Gastrocnemius medialis (tissue), 4 donors: ENCODE measurements at regions not wholly inside any gene's neighbourhood (a gene's known extent, or its start where the extent isn't known, plus 50 kb on each side); places are given as distances from the start of the nearest gene placed in this dataset.

Experiments
- ATAC-seq, 2 donors: fragments of 150-250 bp; one replicate each; pipeline ENCODE4 v1.9.1; 2016
- DNase-seq, 2 donors: peaks; one replicate each; pipeline ENCODE4 v3.0.0-alpha.2; 2019
- H3K27ac ChIP-seq, 4 donors: fragments of 200-600 bp; sonication (generic); 1 replicate in 1 of 4; 2 replicates in 3 of 4; pipeline ENCODE4 v1.5.1; 2016 to 2018; ENCODE audit warnings: mild to moderate bottlenecking in 2 of 4, moderate library complexity in 1 of 4
- H3K27me3 ChIP-seq, 3 donors: fragments of 200-600 bp; sonication (generic) in 2 of 3; 1 replicate in 1 of 3; 2 replicates in 2 of 3; pipeline versions ENCODE4 v1.5.1 to v1.6.0; 2016 to 2019; ENCODE audit warnings: mild to moderate bottlenecking in 1 of 3, moderate library complexity in 1 of 3
- H3K36me3 ChIP-seq, 2 donors: fragments of 200-600 bp; sonication (generic) in 1 of 2; one replicate each; pipeline ENCODE4 v1.5.1; 2017 to 2018
- H3K4me1 ChIP-seq, 2 donors: fragments of 200-600 bp; sonication (generic) in 1 of 2; one replicate each; pipeline ENCODE4 v1.5.1; 2016 to 2017; ENCODE audit warnings: mild to moderate bottlenecking in 2 of 2
- H3K4me3 ChIP-seq, 4 donors: fragments of 200-600 bp; sonication (generic) in 3 of 4; 1 replicate in 1 of 4; 2 replicates in 3 of 4; pipeline ENCODE4 v1.5.1; 2016 to 2019; ENCODE audit warnings: mild to moderate bottlenecking in 2 of 4
- H3K9me3 ChIP-seq, 3 donors: fragments of 200-600 bp; sonication (generic) in 2 of 3; 1 replicate in 1 of 3; 2 replicates in 2 of 3; pipeline ENCODE4 v1.5.1; 2016 to 2019
- CTCF ChIP-seq, 5 experiments: fragments of 450-650 bp in 3 of 5; fragments of 200-600 bp in 2 of 5; sonication (generic) in 2 of 5; IDR thresholded peaks in 4 of 5; conservative IDR thresholded peaks in 1 of 5; 1 replicate in 4 of 5; 2 replicates in 1 of 5; pipeline ENCODE4 v1.5.1; 2016 to 2019; ENCODE audit warnings: antibody characterized with exemption in 5 of 5, mild to moderate bottlenecking in 3 of 5, moderate library complexity in 3 of 5
- POLR2A ChIP-seq, 2 donors: fragments of 450-650 bp; IDR thresholded peaks; one replicate each; pipeline ENCODE4 v1.6.1; 2017; ENCODE audit warnings: antibody characterized with exemption in 2 of 2, mild to moderate bottlenecking in 2 of 2, moderate library complexity in 2 of 2
- in situ Hi-C, 4 donors: fragments of 200-750 bp; cut with MboI; loops; one replicate each; pipeline versions ENCODE4 v1.15.0 to v1.8.0; 2017; ENCODE audit warnings: low sequenced_read_pairs in 4 of 4
- intact Hi-C: fragments of 100-400 bp; cut with DNase I; formaldehyde crosslinking; loops from one replicate; pipeline ENCODE4 v1.15.1; 2023; ENCODE audit warnings: low total_unique reads

- H3K27ac ChIP-seq = no peak overlapping the region
- H3K4me3 ChIP-seq = no peak overlapping the region
- DNase-seq (no peak), ATAC-seq (no peak)
- no peaks in the 10 kb centered on the region for H3K9me3 ChIP-seq
- TF ChIP-seq POLR2A (IDR thresholded peaks at IDR 0.05) = no peak
- no peak for TF ChIP-seq CTCF (IDR thresholded peaks at IDR 0.05 in 4 of 5, conservative IDR thresholded peaks at IDR 0.05 in 1 of 5)
- in situ Hi-C loops (no loop called here), intact Hi-C loops (no loop called here)
- H3K36me3 ChIP-seq = no peaks in the 10 kb centered on the region
- H3K27me3 ChIP-seq = no peaks in the 10 kb centered on the region
- H3K4me1 ChIP-seq = no peaks in the 10 kb centered on the region
These were observed 235.6 kb upstream of the ZNF521 start for GRCh38 chr18:25587545-25587944.

- Histone ChIP-seq H3K27ac (no peak overlapping the region), H3K36me3 (no peaks in the 10 kb centered on the region), H3K4me1 (no peaks in the 10 kb centered on the region), H3K27me3 (no peaks in the 10 kb centered on the region), H3K9me3 (no peaks in the 10 kb centered on the region), H3K4me3 (no peak overlapping the region)
- TF ChIP-seq CTCF (IDR thresholded peaks at IDR 0.05 in 4 of 5, conservative IDR thresholded peaks at IDR 0.05 in 1 of 5) (no peak), POLR2A (IDR thresholded peaks at IDR 0.05) (no peak)
- intact Hi-C loops = no loop called here
- DNase-seq (no peak), ATAC-seq (no peak)
- in situ Hi-C loops = loop anchor here in 1 of 4 donors (25.0 kb wide), 1 partner anchor 93 kb away; no protein-coding TSS in a partner anchor
These were observed 217.0 kb upstream of the ZNF521 start for GRCh38 chr18:25568986-25569385.

GRCh38 chr18:25563816-25564683, 212.1 kb upstream of the ZNF521 start:
- Histone ChIP-seq H3K36me3 (no peaks in the 10 kb centered on the region), H3K4me3 (no peak overlapping the region), H3K9me3 (no peaks in the 10 kb centered on the region), H3K4me1 (peaks cover 12 to 14% of the 10 kb centered on the region in 2 donors), H3K27me3 (no peaks in the 10 kb centered on the region), H3K27ac (no peak overlapping the region)
- TF ChIP-seq CTCF (IDR thresholded peaks at IDR 0.05 in 4 of 5, conservative IDR thresholded peaks at IDR 0.05 in 1 of 5) (no peak), POLR2A (IDR thresholded peaks at IDR 0.05) (no peak)
- intact Hi-C loops = no loop called here
- ATAC-seq = no peak
- DNase-seq = no peak
- in situ Hi-C loops = loop anchor here in 1 of 4 donors (25.0 kb wide), 1 partner anchor 98 kb away; no protein-coding TSS in a partner anchor

- Histone ChIP-seq H3K4me1 (peaks cover 12 to 14% of the 10 kb centered on the region in 2 donors), H3K27me3 (no peaks in the 10 kb centered on the region), H3K4me3 (no peak overlapping the region), H3K36me3 (no peaks in the 10 kb centered on the region), H3K27ac (no peak overlapping the region), H3K9me3 (no peaks in the 10 kb centered on the region)
- DNase-seq (no peak), ATAC-seq (no peak)
- intact Hi-C loops (no loop called here), in situ Hi-C loops (loop anchor here in 1 of 4 donors (25.0 kb wide), 1 partner anchor 99 kb away; no protein-coding TSS in a partner anchor)
- TF ChIP-seq CTCF (IDR thresholded peaks at IDR 0.05 in 4 of 5, conservative IDR thresholded peaks at IDR 0.05 in 1 of 5) = no peak
- TF ChIP-seq POLR2A (IDR thresholded peaks at IDR 0.05) = no peak
These were observed 211.4 kb upstream of the ZNF521 start for GRCh38 chr18:25563346-25563745.
